ENCODE measurements at regions not wholly inside any gene's neighbourhood (a gene's known extent, or its start where the extent isn't known, plus 50 kb on each side); places are given as distances from the start of the nearest gene placed in this dataset.

DNA sequence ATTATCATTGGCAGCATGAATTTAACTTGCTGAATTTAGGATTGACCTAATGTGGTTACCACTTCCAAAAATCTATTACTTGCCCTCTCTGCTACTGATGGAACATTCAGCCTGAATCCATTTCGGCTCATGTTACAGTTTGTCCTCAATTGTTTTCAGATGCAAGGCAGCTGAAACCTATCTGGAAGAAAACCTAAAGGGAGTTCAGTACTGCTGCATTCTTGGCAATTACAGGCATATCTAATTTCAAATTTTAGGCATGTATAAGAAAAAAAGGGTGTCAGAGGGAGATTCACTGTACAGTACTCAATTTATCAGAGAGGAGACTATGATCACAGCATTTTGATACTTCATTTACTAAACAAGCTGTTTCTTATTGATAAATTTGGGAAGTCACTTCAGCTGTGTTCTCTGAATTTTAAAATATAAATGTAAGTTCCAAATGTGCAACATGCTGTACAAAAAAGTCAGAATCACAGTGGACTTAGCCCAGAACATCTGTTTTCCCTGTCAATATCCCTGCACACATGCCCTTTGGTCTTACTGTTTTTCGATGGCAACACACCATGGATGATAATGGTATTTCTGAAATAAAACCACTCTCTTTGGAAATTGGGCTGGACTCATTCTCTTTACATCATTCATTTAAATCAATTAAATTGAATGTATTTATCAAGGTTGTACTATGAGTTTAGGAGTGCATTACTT, 651.6 kb upstream of the ADGRL4 start:
- TF ChIP-seq, protein P1, sequence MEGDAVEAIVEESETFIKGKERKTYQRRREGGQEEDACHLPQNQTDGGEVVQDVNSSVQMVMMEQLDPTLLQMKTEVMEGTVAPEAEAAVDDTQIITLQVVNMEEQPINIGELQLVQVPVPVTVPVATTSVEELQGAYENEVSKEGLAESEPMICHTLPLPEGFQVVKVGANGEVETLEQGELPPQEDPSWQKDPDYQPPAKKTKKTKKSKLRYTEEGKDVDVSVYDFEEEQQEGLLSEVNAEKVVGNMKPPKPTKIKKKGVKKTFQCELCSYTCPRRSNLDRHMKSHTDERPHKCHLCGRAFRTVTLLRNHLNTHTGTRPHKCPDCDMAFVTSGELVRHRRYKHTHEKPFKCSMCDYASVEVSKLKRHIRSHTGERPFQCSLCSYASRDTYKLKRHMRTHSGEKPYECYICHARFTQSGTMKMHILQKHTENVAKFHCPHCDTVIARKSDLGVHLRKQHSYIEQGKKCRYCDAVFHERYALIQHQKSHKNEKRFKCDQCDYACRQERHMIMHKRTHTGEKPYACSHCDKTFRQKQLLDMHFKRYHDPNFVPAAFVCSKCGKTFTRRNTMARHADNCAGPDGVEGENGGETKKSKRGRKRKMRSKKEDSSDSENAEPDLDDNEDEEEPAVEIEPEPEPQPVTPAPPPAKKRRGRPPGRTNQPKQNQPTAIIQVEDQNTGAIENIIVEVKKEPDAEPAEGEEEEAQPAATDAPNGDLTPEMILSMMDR (IDR thresholded peaks at IDR 0.05): no peak
- H3K27ac ChIP-seq: no peak overlapping the region

DNA sequence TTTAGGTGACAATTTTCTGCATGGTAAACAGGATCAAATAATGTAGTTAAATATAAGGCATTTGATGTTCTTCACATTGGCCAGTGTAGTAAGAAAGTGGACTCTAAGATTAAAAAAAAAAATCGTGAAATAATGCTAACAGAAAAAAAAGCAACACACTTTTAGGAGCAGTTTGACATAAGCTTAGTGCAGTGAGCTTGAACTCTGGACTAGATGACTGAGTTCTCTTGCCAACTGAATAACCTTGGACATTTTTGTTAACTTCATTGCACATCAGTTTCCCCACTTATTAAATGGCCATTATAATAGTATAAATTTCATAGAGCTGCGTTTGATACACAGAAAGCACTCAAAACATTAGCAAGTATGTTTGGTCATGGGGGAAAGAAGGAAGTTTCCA, 649.3 kb upstream of the ADGRL4 start:
- no peak overlapping the region for H3K27ac ChIP-seq
- TF ChIP-seq, protein P1 (IDR thresholded peaks at IDR 0.05): no peak

DNA sequence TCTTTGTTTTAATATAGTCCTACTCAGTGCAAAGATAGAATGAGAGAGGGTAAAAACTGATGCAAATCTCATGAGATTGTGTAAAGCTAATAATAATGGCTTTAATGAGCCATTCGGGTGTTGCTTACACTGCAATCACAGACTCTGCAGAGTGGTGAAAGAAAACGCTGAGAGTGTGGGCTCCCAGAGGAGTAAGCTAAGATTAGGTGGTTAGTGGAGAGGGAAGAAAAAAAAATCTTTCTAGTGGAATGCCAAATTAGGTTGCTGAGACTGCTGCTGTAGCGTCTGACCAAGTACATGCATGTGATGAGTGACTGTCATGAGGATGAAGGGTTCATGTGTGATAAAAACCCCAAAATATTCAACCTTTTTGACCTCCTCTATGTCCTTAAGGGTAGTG, 645.9 kb upstream of the ADGRL4 start:
- no peak overlapping the region for H3K27ac ChIP-seq
- TF ChIP-seq ZFX (IDR thresholded peaks at IDR 0.05; ENCODE audit: borderline replicate concordance): no peak

DNA sequence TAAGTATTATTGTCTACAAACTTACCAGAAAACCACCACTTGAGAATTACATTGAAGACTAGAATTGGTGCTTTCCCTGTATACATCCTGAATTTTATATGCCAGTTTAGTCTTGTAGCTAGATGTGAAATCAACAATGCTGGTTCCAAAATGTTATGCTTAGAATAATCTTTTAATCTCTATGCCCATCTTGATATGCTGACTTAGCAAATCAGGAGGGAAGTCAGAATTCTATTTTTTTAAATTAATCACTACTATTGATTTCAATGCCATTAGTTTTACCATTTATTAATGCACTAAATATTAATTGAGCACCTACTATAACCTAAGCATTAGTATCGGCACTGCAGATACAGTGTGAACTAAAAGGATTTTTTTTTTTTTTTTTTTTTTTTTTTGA, 641.6 kb upstream of the ADGRL4 start:
- H3K27ac ChIP-seq: no peak overlapping the region
- TF ChIP-seq, protein P1 (IDR thresholded peaks at IDR 0.05): no peak
- no peak for TF ChIP-seq ZFX (IDR thresholded peaks at IDR 0.05; ENCODE audit: borderline replicate concordance)

DNA sequence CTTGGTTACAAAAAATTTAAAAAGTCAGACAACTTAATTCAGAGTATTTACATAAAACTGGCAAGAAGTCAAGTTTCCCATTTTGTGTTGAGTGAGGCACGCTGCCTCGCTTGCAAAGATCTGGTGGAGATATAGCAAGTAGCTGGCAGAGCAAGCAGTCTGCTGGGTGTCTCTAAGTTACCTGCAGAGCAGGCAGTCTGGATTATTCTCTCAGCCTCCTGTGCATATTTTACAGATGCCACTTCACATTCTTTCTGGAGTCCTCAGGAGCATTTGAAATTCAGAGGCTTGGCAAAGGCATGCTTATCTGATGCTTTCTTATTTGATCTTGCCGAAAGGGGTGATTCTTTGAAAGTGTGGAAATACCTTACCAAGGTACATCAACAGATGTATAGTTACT, 640.4 kb upstream of the ADGRL4 start:
- H3K27ac ChIP-seq: no peak overlapping the region
- TF ChIP-seq, protein P1 (IDR thresholded peaks at IDR 0.05): no peak
- no peak for TF ChIP-seq ZFX (IDR thresholded peaks at IDR 0.05; ENCODE audit: borderline replicate concordance)

DNA sequence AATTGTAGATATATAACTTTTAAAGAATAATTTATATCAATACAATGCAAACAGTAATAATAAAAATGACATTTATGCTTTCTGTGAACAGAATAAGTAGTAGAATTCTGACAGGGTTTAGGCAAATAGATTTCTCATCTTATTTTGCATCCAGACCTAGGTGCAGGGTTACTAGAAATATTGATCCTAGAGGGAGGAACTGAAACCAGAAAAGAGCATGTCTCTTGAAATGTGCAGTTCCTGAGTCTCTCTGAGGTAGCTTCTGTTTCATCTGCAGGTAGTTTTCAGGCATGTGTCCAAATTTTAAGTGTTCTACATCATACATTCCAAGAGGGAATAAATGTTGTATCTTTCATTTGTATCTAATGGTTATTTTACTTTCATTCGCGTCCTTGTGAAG, 631.9 kb upstream of the ADGRL4 start:
- TF ChIP-seq, protein P1 (IDR thresholded peaks at IDR 0.05): no peak
- no peak for TF ChIP-seq ZFX (IDR thresholded peaks at IDR 0.05; ENCODE audit: borderline replicate concordance)

DNA sequence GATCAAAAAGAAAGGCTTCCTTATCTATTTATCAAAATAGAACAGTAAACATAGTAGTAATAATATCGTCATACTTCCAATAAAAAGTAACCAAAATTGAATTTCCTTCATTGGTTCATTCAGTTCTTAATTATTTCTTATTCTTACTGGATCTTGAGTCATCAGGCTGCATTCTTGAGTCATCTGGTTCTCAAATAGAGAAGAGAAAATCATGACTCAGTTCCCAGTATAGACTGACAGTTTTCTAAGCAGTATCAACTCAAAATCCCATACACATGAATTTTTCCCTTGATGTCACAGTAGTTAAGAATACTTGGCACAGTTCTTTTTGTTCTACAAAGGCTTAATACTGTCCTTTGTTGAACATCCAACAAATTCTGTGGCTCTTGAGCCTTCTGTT, 626.9 kb upstream of the ADGRL4 start:
- TF ChIP-seq ZFX (IDR thresholded peaks at IDR 0.05; ENCODE audit: borderline replicate concordance): no peak
- TF ChIP-seq, protein P1 (IDR thresholded peaks at IDR 0.05): no peak
- H3K27ac ChIP-seq: no peak overlapping the region

More for the DNA sequence above, 631.9 kb upstream of the ADGRL4 start:
- no peak overlapping the region for H3K27ac ChIP-seq

DNA sequence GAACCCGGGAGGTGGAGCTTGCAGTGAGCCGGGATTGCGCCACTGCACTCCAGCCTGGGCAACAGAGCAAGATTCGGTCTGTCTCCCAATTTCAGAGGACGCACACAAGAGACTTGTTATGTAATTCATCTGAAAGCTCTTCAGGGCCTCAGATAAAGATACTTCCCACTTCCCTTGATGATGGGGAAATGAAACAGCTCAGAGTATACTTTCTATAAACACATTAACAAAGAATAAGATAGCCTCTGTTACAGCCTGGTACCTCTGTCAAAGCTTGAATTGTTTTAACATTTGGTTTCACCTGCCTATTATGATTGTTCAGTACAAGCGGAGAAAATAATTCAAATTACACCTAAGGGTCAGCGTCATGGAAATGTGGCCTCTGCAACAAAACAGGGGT, 622.9 kb upstream of the ADGRL4 start:
- no peak overlapping the region for H3K27ac ChIP-seq
- TF ChIP-seq, protein P1 (IDR thresholded peaks at IDR 0.05): no peak
- TF ChIP-seq ZFX (IDR thresholded peaks at IDR 0.05; ENCODE audit: borderline replicate concordance): no peak
